ENCODE measurements at regions not wholly inside any gene's neighbourhood (a gene's known extent, or its start where the extent isn't known, plus 50 kb on each side); places are given as distances from the start of the nearest gene placed in this dataset.

DNA sequence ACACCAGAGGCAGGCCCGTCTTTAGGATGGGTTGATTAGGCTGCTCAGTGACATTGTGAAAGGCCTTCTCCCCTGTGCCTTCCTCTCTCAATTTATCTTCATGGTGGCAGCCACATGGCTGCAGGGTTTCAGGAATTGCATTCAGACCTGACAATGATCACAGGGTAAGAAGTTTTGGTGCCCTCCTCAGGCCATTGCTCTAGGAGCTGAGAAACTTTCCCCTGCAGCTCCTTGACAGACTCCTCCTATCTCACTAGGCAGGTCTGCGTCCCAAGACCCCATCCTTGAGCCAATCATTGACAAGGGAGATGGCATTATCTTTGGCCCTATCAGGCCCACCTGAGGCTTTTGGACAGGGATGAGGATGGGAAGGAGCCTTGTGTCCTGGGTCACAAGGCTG, 57.4 kb upstream of the ANO4 start:
- TF ChIP-seq, protein P1, sequence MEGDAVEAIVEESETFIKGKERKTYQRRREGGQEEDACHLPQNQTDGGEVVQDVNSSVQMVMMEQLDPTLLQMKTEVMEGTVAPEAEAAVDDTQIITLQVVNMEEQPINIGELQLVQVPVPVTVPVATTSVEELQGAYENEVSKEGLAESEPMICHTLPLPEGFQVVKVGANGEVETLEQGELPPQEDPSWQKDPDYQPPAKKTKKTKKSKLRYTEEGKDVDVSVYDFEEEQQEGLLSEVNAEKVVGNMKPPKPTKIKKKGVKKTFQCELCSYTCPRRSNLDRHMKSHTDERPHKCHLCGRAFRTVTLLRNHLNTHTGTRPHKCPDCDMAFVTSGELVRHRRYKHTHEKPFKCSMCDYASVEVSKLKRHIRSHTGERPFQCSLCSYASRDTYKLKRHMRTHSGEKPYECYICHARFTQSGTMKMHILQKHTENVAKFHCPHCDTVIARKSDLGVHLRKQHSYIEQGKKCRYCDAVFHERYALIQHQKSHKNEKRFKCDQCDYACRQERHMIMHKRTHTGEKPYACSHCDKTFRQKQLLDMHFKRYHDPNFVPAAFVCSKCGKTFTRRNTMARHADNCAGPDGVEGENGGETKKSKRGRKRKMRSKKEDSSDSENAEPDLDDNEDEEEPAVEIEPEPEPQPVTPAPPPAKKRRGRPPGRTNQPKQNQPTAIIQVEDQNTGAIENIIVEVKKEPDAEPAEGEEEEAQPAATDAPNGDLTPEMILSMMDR (IDR thresholded peaks at IDR 0.05; ENCODE audit: insufficient read depth, low read length), result no peak
- TF ChIP-seq POLR2AphosphoS5 (IDR thresholded peaks at IDR 0.05; ENCODE audit: low read depth), result no peak

Data from HL-60 (cell line).